ENCODE measurements at regions not wholly inside any gene's neighbourhood (a gene's known extent, or its start where the extent isn't known, plus 50 kb on each side); places are given as distances from the start of the nearest gene placed in this dataset.

DNA sequence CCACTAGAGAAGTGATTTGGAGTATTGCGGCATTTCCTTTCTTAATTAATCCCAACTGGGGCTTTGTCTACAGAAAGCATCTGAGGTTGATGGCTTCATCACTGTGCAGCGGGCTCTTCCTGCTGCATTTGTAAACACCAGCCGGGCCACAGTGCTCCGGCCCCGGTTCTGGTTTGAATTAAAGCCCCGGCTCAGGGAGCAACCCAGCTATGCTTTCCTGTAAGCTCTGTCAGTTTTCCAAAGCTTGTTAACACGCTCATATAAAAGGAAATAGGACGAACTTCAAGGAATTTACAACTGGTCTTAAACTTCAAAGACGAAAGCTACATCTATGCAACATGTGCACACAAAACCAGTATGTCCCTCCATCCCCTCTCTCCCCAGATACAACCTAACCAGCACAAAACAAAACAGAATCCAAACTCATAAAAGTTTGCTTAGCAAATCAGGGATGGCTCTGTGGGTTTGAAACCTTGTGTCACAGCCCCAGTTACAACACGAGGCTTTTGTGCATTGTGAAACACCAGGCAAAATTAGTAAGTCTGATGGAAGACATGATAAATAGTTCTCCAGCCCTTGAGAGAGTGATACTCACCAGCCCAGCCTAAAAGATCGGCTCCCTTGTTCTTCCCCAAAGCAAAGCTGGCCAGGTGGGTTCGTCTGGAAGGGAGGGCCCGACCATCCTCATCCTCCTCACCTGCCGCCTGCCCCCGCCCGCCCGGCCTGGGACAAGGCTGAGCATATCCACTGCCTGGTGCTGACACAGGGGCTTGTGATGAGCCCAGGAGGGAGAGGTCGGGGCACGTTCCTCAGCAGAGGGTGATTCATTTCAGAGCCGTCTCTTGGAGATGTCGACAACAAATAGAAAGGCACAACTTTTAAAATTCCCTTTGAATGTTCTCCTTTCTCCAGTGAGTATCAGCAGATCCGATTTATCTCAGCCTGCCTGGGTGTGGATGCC lies 197.9 kb downstream of the TFAP2C start:
- ChIA-PET RAD21 (ENCODE audit: unreplicated experiment) (no interaction called here), POLR2A (no interaction called here), SMC1A (ENCODE audit: uncharacterized antibody, unreplicated experiment) (no interaction called here), CTCF (no interaction called here)
- H3K27ac ChIP-seq (ENCODE audit: control insufficient read depth, insufficient read depth): no peak overlapping the region
- ATAC-seq (no peak), DNase-seq (ENCODE audit: low read depth, low spot score) (no peak), FAIRE-seq (no peak)
- no peak overlapping the region for H3K4me3 ChIP-seq
- no TSS peak for BruUV-seq (replicated peaks)
- H3K27me3 ChIP-seq (replicated peaks in 1 of 2; ENCODE audit: control insufficient read depth in 2 of 2, insufficient read depth in 2 of 2, low read length in 1 of 2): peaks cover 0 to 1% of the 10 kb centered on the region in 2 experiments; a peak in 1 of 4 replicates
- intact Hi-C loops (cut with micrococcal nuclease; ENCODE audit: unreplicated experiment) (no loop called here), in situ Hi-C loops (cut with MboI) (no loop called here)
- H4K20me1 ChIP-seq (ENCODE audit: control insufficient read depth, insufficient read depth): no peaks in the 10 kb centered on the region
- H3K4me1 ChIP-seq (ENCODE audit: control insufficient read depth, insufficient read depth, low read length): no peaks in the 10 kb centered on the region
- WGBS (ENCODE audit: insufficient coverage, insufficient replicate concordance, low lambda C conversion rate, missing lambda C conversion rate): 29% methylated on average over 22 of the region's 22 CpGs
- H2AFZ ChIP-seq (ENCODE audit: control insufficient read depth, low read depth, low read length): no peak overlapping the region
- H3K9ac ChIP-seq (ENCODE audit: control insufficient read depth, insufficient read depth, low read length): no peak overlapping the region
- no peak for TF ChIP-seq CREM (IDR thresholded peaks at IDR 0.05; ENCODE audit: low read depth)
- no peaks in the 10 kb centered on the region for H3K9me3 ChIP-seq (replicated peaks; ENCODE audit: control insufficient read depth, insufficient read depth, low read length)
- no peak overlapping the region for H3K4me2 ChIP-seq (ENCODE audit: control insufficient read depth, insufficient read depth)
- no peaks in the 10 kb centered on the region for H3K36me3 ChIP-seq (ENCODE audit: control insufficient read depth in 2 of 2, insufficient read depth in 2 of 2, low read length in 1 of 2)
- H3K79me2 ChIP-seq (ENCODE audit: control insufficient read depth, insufficient read depth, low read length): no peaks in the 10 kb centered on the region

DNA sequence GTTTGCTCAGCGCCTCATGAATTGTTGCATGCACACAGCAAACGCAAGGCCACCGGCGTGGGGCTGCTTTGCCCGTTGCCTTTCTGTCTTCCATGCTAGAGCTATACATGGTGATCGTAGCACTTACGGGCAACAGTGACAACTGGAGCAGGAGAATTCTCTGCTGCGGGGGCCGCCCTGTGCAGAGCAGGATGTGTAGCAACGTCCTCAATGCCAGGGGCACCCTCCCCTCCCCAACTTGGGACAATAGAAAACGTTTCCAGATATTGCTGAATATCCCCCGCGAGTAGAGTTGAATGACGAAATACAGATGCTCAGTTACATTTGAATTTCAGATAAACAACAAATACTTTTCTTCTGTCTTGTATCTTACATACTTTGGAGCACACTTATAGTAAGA lies 198.7 kb downstream of the TFAP2C start:
- POLR2A ChIA-PET: no interaction called here
- Histone ChIP-seq H3K36me3 (ENCODE audit: control insufficient read depth in 2 of 2, insufficient read depth in 2 of 2, low read length in 1 of 2) (no peaks in the 10 kb centered on the region), H3K4me2 (ENCODE audit: control insufficient read depth, insufficient read depth) (no peak overlapping the region), H3K4me1 (ENCODE audit: control insufficient read depth, insufficient read depth, low read length) (no peaks in the 10 kb centered on the region), H3K9me3 (replicated peaks; ENCODE audit: control insufficient read depth, insufficient read depth, low read length) (no peaks in the 10 kb centered on the region), H3K9ac (ENCODE audit: control insufficient read depth, insufficient read depth, low read length) (no peak overlapping the region), H3K4me3 (no peak overlapping the region), H3K27me3 (replicated peaks in 1 of 2; ENCODE audit: control insufficient read depth in 2 of 2, insufficient read depth in 2 of 2, low read length in 1 of 2) (peaks cover 0 to 1% of the 10 kb centered on the region in 2 experiments; a peak in 1 of 4 replicates), H3K27ac (ENCODE audit: control insufficient read depth, insufficient read depth) (no peak overlapping the region), H2AFZ (ENCODE audit: control insufficient read depth, low read depth, low read length) (no peak overlapping the region), H4K20me1 (ENCODE audit: control insufficient read depth, insufficient read depth) (no peaks in the 10 kb centered on the region), H3K79me2 (ENCODE audit: control insufficient read depth, insufficient read depth, low read length) (no peaks in the 10 kb centered on the region)
- DNase-seq (ENCODE audit: low read depth, low spot score) (no peak), ATAC-seq (no peak), FAIRE-seq (no peak)
- SMC1A ChIA-PET (ENCODE audit: uncharacterized antibody, unreplicated experiment): no interaction called here
- in situ Hi-C loops (cut with MboI): no loop called here
- no TSS peak for BruUV-seq (replicated peaks)
- RAD21 ChIA-PET (ENCODE audit: unreplicated experiment): no interaction called here
- intact Hi-C loops (cut with micrococcal nuclease; ENCODE audit: unreplicated experiment): no loop called here
- WGBS (ENCODE audit: insufficient coverage, insufficient replicate concordance, low lambda C conversion rate, missing lambda C conversion rate): 56% methylated on average over 14 of the region's 14 CpGs
- CTCF ChIA-PET: no interaction called here
- no peak for TF ChIP-seq STAT3 (IDR thresholded peaks at IDR 0.05; ENCODE audit: low read depth, low read length)
- TF ChIP-seq, protein P1, sequence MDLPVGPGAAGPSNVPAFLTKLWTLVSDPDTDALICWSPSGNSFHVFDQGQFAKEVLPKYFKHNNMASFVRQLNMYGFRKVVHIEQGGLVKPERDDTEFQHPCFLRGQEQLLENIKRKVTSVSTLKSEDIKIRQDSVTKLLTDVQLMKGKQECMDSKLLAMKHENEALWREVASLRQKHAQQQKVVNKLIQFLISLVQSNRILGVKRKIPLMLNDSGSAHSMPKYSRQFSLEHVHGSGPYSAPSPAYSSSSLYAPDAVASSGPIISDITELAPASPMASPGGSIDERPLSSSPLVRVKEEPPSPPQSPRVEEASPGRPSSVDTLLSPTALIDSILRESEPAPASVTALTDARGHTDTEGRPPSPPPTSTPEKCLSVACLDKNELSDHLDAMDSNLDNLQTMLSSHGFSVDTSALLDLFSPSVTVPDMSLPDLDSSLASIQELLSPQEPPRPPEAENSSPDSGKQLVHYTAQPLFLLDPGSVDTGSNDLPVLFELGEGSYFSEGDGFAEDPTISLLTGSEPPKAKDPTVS (IDR thresholded peaks at IDR 0.05; ENCODE audit: low read depth, low read length): no peak
- TF ChIP-seq, protein P2, sequence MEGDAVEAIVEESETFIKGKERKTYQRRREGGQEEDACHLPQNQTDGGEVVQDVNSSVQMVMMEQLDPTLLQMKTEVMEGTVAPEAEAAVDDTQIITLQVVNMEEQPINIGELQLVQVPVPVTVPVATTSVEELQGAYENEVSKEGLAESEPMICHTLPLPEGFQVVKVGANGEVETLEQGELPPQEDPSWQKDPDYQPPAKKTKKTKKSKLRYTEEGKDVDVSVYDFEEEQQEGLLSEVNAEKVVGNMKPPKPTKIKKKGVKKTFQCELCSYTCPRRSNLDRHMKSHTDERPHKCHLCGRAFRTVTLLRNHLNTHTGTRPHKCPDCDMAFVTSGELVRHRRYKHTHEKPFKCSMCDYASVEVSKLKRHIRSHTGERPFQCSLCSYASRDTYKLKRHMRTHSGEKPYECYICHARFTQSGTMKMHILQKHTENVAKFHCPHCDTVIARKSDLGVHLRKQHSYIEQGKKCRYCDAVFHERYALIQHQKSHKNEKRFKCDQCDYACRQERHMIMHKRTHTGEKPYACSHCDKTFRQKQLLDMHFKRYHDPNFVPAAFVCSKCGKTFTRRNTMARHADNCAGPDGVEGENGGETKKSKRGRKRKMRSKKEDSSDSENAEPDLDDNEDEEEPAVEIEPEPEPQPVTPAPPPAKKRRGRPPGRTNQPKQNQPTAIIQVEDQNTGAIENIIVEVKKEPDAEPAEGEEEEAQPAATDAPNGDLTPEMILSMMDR (IDR thresholded peaks at IDR 0.05 in 2 of 3, conservative IDR thresholded peaks at IDR 0.05 in 1 of 3; ENCODE audit: control insufficient read depth in 2 of 3, extremely low read depth in 1 of 3, insufficient read depth in 1 of 3, low read depth in 3 of 3, low read length in 3 of 3): no peak
- no peak for TF ChIP-seq FOS (IDR thresholded peaks at IDR 0.05; ENCODE audit: borderline replicate concordance, extremely low read depth, insufficient read length)
- no peak for TF ChIP-seq ZNF274 (IDR thresholded peaks at IDR 0.05; ENCODE audit: insufficient read depth, insufficient read length)
- no peak for TF ChIP-seq GABPA (IDR thresholded peaks at IDR 0.05; ENCODE audit: low read depth)
